GM19238 (cell line): ENCODE measurements at regions not wholly inside any gene's neighbourhood (a gene's known extent, or its start where the extent isn't known, plus 50 kb on each side); places are given as distances from the start of the nearest gene placed in this dataset.

Experiments used
- DNase-seq: peaks from one replicate; pipeline ENCODE4 v3.0.0; 2011; ENCODE audit warnings: low spot score; ENCODE audit not compliant: insufficient read length

DNA sequence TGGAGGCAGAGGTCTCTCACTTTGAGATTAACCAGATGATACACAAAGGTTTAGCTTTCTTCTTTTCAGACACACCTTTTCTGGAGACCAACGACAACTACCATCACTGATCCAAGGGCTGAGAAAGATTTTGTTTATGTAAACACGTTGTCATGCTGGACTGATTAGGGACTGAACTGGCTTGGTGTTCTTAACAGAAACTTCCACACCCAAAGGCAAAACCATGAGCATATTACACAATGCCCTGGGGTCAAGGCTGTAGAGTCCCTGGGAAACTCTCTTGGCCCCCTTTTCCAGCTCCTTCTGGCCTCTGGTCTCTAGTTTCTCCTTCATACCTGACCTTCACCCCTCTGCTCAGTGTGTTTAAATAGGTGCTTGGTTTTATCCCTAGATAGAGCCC, 447.0 kb upstream of the TCF4 start:
- no peak for DNase-seq

- DNase-seq: no peak
Measured at GRCh38 chr18:56030060-56030459, 442.1 kb upstream of the TCF4 start.

DNA sequence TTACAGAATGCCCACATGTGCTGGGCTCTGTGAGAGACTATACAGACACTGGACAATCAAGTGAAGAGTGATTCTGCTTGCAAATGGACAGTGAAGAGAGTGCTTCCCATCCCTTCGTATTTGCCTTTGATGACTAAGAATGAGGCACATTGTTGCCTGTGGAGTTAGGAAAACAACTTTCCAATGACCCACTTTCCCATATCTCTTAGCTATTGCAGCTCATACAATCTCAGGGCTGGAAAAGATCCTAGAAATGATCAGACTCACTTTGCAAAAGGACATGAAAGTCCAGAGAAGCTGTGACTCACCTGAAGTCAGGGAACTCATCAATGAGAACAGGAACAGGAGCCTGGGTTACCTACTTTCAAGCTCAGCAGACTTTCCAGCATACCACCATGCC, 440.5 kb upstream of the TCF4 start:
- no peak for DNase-seq

DNA sequence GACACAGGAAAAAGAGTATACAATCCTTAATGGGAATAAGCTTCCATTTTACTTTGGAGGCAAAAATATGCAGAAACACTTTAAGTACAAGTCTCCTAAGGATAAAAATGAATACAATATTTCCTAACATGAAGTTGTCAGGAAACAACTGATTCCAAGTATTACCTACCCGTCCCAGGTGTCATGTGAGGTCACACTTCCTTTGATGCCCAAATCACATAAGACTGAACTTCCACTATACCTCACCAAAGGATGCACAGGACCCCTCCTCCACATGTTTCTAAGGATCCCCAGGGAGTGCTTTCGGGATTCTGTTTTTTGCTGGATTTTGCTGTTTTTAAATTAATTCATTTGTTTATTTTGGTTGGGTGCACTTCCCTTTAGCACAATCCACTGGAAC, 438.5 kb upstream of the TCF4 start:
- DNase-seq: no peak

DNA sequence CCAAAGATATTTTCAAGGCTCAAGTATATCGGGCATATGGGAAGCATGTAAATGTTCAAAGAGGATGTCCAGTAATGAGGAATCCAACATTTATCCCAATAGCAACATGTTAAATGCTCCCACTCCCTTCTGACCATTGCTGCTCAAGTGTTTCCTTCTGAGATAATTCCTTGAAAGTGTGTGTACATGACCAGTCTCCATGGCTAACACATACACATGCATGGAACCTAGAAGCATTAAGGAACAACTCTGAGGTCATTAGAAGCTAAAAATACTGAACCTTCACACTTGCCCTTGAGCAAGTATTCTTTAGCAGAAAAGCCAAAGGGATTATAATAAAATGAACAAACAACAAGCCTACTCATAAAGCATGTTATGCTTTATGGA, 433.8 kb upstream of the TCF4 start:
- DNase-seq: no peak

- no peak for DNase-seq
Measured at GRCh38 chr18:56021136-56021808, 433.3 kb upstream of the TCF4 start.

- no peak for DNase-seq
Measured at GRCh38 chr18:56019908-56020307, 431.9 kb upstream of the TCF4 start.

DNA sequence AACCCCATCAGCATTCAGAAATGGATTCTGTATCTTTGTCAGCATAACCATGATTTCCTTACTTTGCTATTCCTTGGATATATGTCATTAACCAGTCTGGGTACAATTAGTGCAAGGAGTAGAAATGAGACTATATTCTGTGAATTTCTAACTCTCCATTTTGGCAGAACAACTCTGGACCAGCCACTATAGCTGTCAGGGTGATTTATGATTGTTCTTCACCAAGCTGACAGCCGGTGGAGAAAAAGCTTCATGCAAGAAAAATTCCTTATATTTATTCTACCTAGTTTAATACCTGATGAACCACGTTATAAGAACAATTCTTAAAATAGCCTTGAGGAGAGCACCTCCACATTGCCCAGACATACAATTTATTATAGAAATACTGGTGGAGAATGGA, 431.2 kb upstream of the TCF4 start:
- DNase-seq: no peak

- DNase-seq: no peak
Measured at GRCh38 chr18:56009411-56009810, 421.4 kb upstream of the TCF4 start.

DNA sequence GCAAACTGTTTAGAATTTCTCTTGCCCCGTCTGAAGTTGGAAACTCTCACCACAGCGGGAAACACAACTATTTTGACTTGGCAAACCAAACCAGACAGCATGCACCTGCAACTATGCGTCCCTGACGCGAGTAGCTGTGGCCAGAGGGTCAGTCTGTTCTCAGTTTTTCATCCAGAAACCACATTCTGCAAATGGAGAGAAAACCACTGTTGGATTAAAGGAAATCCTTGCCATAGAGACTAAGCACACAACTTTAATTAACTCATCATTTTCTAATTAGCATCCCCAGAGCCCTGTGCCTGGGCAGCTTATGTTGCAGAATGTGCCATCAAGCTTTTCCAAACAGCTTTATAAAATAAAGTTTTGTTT, 415.7 kb upstream of the TCF4 start:
- no peak for DNase-seq

DNA sequence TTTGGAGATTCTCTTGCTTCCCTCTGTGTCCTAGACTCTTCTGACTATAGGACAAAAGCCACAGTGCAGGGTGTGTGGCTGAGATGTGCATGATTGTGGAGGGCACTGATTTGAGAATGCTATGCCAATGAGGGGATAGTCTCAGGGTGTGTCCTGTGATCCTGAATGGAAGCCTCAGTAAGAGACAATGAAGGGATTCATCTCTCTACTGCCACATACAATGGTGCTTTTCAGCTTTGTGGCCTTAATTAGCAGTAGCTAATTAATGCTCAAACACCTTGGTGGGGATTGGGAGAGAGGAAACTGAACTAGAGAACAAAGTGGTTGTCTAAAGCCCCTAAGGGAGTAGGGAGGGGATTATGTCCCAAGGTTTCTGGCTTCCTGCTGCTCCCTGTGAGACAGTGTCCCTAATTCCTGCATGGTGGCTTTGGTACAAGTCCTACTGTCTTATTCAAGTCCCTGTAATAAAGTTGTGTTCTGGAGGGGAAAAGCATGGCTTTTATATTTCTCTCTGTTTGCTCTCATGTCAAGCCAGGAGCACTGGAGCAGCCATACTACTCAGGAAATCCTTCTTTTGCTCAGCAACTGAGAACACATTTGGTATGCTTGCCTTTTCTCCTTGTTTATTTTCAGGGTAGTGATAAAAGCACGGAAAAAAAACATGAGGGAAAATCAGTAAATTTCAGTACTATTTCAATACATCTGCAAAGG, 415.2 kb upstream of the TCF4 start:
- DNase-seq: no peak

DNA sequence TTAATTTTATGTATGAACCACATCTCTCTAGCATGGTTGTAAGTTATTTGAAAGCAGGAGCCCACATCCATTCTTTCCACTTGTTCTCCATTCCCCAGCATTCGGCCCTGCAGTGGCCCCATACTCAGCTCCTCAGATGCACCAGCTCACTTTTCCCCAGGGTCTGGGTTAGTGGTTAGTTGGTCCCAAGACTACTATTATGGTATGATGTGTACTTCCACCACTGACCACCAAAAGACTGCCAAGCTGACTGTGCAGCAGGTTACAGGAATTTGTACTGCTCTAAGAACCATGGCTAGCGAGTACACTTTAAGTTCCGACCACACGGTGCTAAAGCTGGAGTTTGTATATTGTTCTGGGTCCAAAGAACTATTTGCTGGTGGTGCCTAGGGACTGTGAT, 413.6 kb upstream of the TCF4 start:
- no peak for DNase-seq

DNA sequence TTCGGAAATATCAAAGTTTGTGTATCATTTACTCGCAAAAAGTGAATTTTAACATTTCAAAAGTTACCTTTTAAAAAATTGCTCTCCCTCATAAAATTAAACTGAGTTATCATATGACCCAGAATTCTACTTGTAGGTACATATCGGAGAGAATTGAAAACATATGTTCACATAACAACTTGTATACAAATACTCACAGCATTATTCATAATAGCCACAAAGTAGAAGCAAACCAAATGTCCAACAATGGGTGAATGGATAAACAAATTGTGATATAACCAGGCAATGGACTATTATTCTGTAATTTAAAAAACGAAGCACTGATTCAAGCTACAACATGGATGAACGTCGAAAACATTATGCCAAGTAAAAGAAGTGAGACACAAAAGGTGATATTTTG, 412.0 kb upstream of the TCF4 start:
- DNase-seq: no peak

GRCh38 chr18:55999641-56000040, 411.6 kb upstream of the TCF4 start:
- DNase-seq: no peak

DNA sequence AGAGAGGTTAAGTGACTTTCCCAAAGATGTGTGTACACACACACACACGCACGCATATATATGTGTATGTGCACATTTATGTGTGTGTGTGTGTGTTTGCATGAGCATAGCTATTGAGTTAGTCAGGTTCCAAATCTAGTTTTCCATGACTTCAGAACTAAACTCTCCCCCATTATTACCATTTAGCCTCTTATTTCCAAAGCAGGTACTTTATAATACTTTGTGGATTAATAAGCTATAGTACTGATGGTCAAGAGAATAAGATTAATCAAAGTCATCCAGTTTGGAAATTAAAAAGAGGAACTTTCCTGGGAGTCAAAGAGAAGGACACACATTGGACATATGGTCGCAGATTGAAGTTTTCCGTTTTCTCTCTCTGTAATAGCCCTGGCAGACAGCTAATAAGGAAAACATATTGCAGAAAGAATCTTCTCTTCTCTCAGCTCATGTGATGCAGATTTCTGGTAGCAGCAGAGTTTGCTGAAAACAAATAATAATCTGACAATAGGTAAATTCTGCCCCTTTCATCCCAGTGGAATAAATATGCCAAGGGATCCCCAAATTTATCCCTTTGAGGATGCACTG, 410.9 kb upstream of the TCF4 start:
- no peak for DNase-seq

DNA sequence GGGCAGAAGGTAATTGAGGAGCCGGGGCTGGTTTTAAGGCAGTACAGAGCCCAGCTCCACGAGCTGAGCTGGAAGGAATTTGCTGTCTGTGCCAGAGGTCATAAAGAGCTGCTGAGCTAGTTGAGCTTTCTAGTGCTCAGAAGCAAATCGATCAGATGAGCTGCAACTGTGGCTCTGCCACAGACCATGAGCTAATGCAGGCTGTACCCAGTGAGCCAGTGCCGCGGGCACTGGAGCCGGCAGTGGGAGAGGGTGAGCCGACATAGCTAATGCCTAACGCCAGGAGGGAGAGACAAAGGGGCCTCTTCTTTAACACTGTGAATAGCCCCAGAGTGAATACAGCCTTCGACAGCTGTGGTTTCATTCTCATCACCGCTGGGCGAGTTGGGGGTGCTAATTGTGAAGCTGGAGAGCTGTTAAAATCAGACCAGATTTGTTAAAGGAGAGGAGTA, 410.1 kb upstream of the TCF4 start:
- DNase-seq: no peak

- DNase-seq: no peak
Measured at GRCh38 chr18:55997151-55997561, 409.2 kb upstream of the TCF4 start.

- no peak for DNase-seq
Measured at GRCh38 chr18:55996717-55997116, 408.7 kb upstream of the TCF4 start.

GRCh38 chr18:55990186-55990585, 402.2 kb upstream of the TCF4 start:
- DNase-seq: no peak

GRCh38 chr18:55988537-55988936, 400.5 kb upstream of the TCF4 start:
- DNase-seq: no peak

GRCh38 chr18:55983433-55983832, 395.4 kb upstream of the TCF4 start:
- no peak for DNase-seq

DNA sequence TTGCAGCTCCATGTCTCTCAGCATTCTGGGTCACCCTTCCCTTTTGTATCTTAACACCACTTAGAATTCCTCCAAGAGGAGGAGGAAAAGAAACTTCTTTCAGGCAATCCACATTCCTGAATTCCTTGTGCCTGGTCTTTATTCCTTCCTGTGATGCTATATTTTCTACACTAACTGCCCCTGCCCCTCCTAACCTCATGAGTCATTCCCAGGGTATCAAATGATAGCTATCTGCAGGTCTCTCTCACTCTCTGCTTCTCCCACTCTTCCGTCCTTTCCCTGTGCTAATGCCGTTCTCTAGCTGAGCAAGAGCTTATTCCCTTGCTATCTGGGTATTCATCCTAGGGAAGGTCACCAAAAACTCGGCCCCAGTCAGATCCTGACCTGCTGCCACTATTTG, 395.0 kb upstream of the TCF4 start:
- no peak for DNase-seq
